A673 (cell line): ENCODE measurements at regions not wholly inside any gene's neighbourhood (a gene's known extent, or its start where the extent isn't known, plus 50 kb on each side); places are given as distances from the start of the nearest gene placed in this dataset.

Experiments used
- BruUV-seq: library from RNA; stranded (reverse); fragments of 400-500 nt; replicated peaks from 2 replicates; lab custom pipeline; 2021; lab: Mats Ljungman, UMichigan
- CTCF ChIA-PET: fragments of 300-600 bp; sonication (Branson Sonifier 250); formaldehyde crosslinking; loops from one replicate; lab custom pipeline; 2022; ENCODE audit warnings: antibody characterized with exemption; lab: Charles Lee
- POLR2A ChIA-PET: fragments of 300-600 bp; sonication (Branson Sonifier 250); formaldehyde crosslinking; loops from one replicate; lab custom pipeline; 2022; ENCODE audit warnings: antibody characterized with exemption; ENCODE audit not compliant: low non-redundant PET; lab: Charles Lee
- DNase-seq: peaks from one replicate; pipeline ENCODE4 v3.0.0-alpha.2; 2015; ENCODE audit warnings: low spot score
- H3K27ac ChIP-seq: fragments of 200-600 bp; sonication (generic); 2 replicates; pipeline ENCODE4 v1.5.1; 2016; ENCODE audit warnings: mixed run types, low read depth, mild to moderate bottlenecking, mixed read lengths, antibody characterized with exemption, low read length; ENCODE audit not compliant: poor library complexity, severe bottlenecking
- H3K27me3 ChIP-seq: fragments of 200-600 bp; sonication (generic); replicated peaks from 2 replicates; pipeline ENCODE4 v1.6.1; 2017; ENCODE audit warnings: mixed run types, low read depth, mild to moderate bottlenecking, mixed read lengths, antibody characterized with exemption, low read length; ENCODE audit not compliant: insufficient read depth, poor library complexity
- H3K36me3 ChIP-seq: fragments of 200-600 bp; sonication (generic); 2 replicates; pipeline ENCODE4 v1.6.1; 2016; ENCODE audit warnings: mixed run types, mild to moderate bottlenecking, mixed read lengths, antibody characterized with exemption, low read length; ENCODE audit not compliant: insufficient read depth, poor library complexity, severe bottlenecking
- H3K4me1 ChIP-seq: fragments of 200-600 bp; sonication (generic); 2 replicates; pipeline ENCODE4 v1.6.1; 2017; ENCODE audit warnings: mixed run types, mild to moderate bottlenecking, mixed read lengths, antibody characterized with exemption, low read length; ENCODE audit not compliant: insufficient read depth, poor library complexity, severe bottlenecking
- H3K4me3 ChIP-seq: fragments of 200-600 bp; sonication (generic); 2 replicates; pipeline ENCODE4 v1.5.1; 2016; ENCODE audit warnings: low read depth, mixed run types, mild to moderate bottlenecking, mixed read lengths, low read length; ENCODE audit not compliant: poor library complexity, severe bottlenecking
- H3K9me3 ChIP-seq: fragments of 200-600 bp; sonication (generic); 2 replicates; pipeline ENCODE4 v1.6.1; 2016; ENCODE audit warnings: mixed run types, low read depth, mild to moderate bottlenecking, mixed read lengths, antibody characterized with exemption, low read length; ENCODE audit not compliant: poor library complexity, severe bottlenecking
- EZH2 ChIP-seq: fragments of 200-600 bp; sonication (generic); IDR thresholded peaks from 2 replicates; pipeline ENCODE4 v1.6.1; 2017; ENCODE audit warnings: borderline replicate concordance, low read depth, mild to moderate bottlenecking, mixed read lengths, antibody characterized with exemption, low read length; ENCODE audit not compliant: poor library complexity, severe bottlenecking
- intact Hi-C: fragments of 100-400 bp; cut with micrococcal nuclease; formaldehyde crosslinking; loops from one replicate; pipeline ENCODE4 v1.10.0; 2022; ENCODE audit not compliant: unreplicated experiment
- TF ChIP-seq, protein P1 (sequence below): fragments of 300-800, 200-600 bp; sonication (generic); conservative IDR thresholded peaks from 2 replicates; pipeline ENCODE4 v1.5.1; 2017; ENCODE audit warnings: low read depth, mild to moderate bottlenecking, antibody characterized with exemption, low read length, moderate library complexity, mixed read lengths

GRCh38 chr9:24479361-24480059, 66.2 kb downstream of the IZUMO3 start:
- Histone ChIP-seq H3K27ac (no peak overlapping the region), H3K4me1 (no peaks in the 10 kb centered on the region), H3K4me3 (no peak overlapping the region), H3K27me3 (no peaks in the 10 kb centered on the region), H3K9me3 (no peaks in the 10 kb centered on the region), H3K36me3 (no peaks in the 10 kb centered on the region)
- ChIA-PET POLR2A (no interaction called here), CTCF (no interaction called here)
- DNase-seq: no peak
- BruUV-seq: no TSS peak
- intact Hi-C loops: no loop called here
- TF ChIP-seq EZH2: no peak
- TF ChIP-seq, protein P1, sequence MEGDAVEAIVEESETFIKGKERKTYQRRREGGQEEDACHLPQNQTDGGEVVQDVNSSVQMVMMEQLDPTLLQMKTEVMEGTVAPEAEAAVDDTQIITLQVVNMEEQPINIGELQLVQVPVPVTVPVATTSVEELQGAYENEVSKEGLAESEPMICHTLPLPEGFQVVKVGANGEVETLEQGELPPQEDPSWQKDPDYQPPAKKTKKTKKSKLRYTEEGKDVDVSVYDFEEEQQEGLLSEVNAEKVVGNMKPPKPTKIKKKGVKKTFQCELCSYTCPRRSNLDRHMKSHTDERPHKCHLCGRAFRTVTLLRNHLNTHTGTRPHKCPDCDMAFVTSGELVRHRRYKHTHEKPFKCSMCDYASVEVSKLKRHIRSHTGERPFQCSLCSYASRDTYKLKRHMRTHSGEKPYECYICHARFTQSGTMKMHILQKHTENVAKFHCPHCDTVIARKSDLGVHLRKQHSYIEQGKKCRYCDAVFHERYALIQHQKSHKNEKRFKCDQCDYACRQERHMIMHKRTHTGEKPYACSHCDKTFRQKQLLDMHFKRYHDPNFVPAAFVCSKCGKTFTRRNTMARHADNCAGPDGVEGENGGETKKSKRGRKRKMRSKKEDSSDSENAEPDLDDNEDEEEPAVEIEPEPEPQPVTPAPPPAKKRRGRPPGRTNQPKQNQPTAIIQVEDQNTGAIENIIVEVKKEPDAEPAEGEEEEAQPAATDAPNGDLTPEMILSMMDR: no peak

- Histone ChIP-seq H3K27me3 (no peaks in the 10 kb centered on the region), H3K4me3 (no peak overlapping the region), H3K27ac (no peak overlapping the region), H3K9me3 (no peaks in the 10 kb centered on the region), H3K4me1 (no peaks in the 10 kb centered on the region), H3K36me3 (no peaks in the 10 kb centered on the region)
- intact Hi-C loops: no loop called here
- TF ChIP-seq EZH2: no peak
- TF ChIP-seq, protein P1: no peak
- ChIA-PET POLR2A (no interaction called here), CTCF (no interaction called here)
- no peak for DNase-seq
- no TSS peak for BruUV-seq
These were observed 81.3 kb downstream of the IZUMO3 start for GRCh38 chr9:24464319-24464951.

DNA sequence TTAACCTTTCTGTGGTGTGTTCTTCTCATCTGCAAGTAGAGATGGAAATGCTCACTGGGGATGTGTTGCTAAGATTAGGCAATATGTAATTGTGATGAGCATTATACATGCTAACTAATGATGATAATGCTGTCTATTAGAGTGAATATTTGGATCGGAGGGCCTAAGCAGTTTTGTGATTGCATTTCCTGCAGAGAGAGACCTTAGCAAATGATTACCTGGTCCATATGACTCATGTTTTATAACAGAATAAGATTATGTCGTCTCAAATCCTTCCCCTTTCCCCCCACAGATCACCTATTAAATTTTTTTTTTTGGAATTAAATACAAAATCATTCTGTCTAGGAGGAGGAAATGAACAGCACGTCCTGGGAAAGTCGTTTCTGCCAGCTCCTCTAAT, 82.7 kb downstream of the IZUMO3 start:
- ChIA-PET POLR2A (no interaction called here), CTCF (no interaction called here)
- Histone ChIP-seq H3K9me3 (no peaks in the 10 kb centered on the region), H3K4me3 (no peak overlapping the region), H3K27me3 (no peaks in the 10 kb centered on the region), H3K4me1 (no peaks in the 10 kb centered on the region), H3K27ac (no peak overlapping the region), H3K36me3 (no peaks in the 10 kb centered on the region)
- TF ChIP-seq EZH2: no peak
- TF ChIP-seq, protein P1: no peak
- no TSS peak for BruUV-seq
- intact Hi-C loops: no loop called here
- no peak for DNase-seq
